ENCODE measurements at regions not wholly inside any gene's neighbourhood (a gene's known extent, or its start where the extent isn't known, plus 50 kb on each side); places are given as distances from the start of the nearest gene placed in this dataset.
A peak's percentile ranks its signal among the peaks of the same experiment; 100 is the strongest.

DNA sequence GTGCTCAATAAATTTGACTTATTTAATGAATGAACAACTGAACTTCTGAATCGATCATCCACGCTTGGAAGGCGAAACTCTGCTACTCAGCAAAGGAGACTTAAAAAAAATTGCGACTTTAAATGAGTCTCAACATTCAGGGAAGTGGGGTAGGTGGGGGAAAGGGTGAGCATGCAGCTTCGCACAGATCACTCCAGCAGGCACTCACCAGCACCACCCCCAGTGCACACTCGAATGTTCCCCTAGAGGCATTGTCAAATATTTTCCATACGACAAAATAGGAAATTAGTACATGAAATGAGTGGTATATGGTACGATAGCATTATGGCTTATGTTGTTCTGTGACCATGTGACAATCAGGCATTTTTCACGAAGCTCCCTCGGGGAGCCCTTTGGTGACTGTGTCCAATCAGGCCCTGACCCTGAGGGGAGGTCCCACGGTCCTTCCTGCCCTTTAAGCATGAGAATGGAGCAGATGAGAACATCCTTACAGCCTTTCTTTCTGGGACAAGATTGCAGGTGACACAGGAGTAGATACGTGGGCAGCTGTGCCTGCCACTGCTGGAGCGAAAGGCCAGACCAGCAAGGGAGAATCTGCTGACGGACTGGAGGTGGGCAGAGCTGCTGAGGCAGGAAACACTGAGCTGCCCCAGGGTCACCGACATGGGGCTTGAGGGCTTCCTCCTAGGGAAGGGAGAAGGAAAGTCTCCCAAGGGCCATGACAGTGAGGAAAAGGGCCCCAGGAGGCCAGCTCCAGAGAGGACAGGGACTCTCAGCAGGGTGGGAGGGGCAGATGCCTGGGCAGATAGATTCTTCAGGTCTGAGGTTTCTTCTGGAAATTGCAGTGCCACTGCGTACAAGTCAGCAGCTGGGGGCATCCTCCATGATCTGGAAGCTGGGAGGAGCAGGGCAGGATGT lies 101.3 kb upstream of the ID2 start:
- peak overlapping the region; percentile 73 for H3K4me2 ChIP-seq (ENCODE audit: low read length)
- TF ChIP-seq, protein P1, sequence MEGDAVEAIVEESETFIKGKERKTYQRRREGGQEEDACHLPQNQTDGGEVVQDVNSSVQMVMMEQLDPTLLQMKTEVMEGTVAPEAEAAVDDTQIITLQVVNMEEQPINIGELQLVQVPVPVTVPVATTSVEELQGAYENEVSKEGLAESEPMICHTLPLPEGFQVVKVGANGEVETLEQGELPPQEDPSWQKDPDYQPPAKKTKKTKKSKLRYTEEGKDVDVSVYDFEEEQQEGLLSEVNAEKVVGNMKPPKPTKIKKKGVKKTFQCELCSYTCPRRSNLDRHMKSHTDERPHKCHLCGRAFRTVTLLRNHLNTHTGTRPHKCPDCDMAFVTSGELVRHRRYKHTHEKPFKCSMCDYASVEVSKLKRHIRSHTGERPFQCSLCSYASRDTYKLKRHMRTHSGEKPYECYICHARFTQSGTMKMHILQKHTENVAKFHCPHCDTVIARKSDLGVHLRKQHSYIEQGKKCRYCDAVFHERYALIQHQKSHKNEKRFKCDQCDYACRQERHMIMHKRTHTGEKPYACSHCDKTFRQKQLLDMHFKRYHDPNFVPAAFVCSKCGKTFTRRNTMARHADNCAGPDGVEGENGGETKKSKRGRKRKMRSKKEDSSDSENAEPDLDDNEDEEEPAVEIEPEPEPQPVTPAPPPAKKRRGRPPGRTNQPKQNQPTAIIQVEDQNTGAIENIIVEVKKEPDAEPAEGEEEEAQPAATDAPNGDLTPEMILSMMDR (IDR thresholded peaks at IDR 0.05): no peak

DNA sequence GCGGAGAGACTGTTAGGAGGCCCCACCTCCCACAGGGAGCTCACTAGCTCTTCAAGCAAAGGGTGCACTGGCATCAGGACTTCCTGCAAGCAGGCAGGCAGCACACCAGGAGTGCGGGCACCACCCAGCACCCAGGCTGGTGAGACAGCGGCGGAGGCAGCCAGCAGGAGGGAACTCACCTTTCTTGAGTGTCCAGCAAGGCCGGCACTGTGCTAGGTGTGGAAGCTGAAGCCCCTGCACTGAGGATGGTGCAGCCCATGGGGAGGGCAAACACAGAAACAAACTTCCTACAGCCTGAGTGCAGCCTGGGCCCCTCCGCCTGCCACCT lies 100.7 kb upstream of the ID2 start:
- Histone ChIP-seq H3K4me3 (ENCODE audit: low read depth, low read length) (peak overlapping the region; percentile 13), H3K4me1 (peaks cover 39% of the 10 kb centered on the region), H2AFZ (peak overlapping the region; percentile 57), H3K9me3 (ENCODE audit: control insufficient read depth, low read length) (no peaks in the 10 kb centered on the region), H3K9ac (peak overlapping the region; percentile 22), H3K27ac (peak overlapping the region; percentile 93), H3K27me3 (ENCODE audit: control insufficient read depth, insufficient read depth, low read length) (no peaks in the 10 kb centered on the region), H3K79me2 (peaks cover 31% of the 10 kb centered on the region), H3K36me3 (ENCODE audit: control insufficient read depth, insufficient read depth, low read length) (no peaks in the 10 kb centered on the region), H3K4me2 (ENCODE audit: low read length) (peak overlapping the region; percentile 73)
- TF ChIP-seq, protein P1 (IDR thresholded peaks at IDR 0.05): no peak

More for the DNA sequence above, 101.3 kb upstream of the ID2 start:
- Histone ChIP-seq H3K9me3 (ENCODE audit: control insufficient read depth, low read length) (no peaks in the 10 kb centered on the region), H3K27me3 (ENCODE audit: control insufficient read depth, insufficient read depth, low read length) (no peaks in the 10 kb centered on the region), H2AFZ (peak overlapping the region; percentile 57), H3K27ac (peak overlapping the region; percentile 93), H3K4me3 (ENCODE audit: low read depth, low read length) (peak overlapping the region; percentile 13), H3K36me3 (ENCODE audit: control insufficient read depth, insufficient read depth, low read length) (no peaks in the 10 kb centered on the region), H3K4me1 (peaks cover 40% of the 10 kb centered on the region), H3K9ac (peak overlapping the region; percentile 22), H3K79me2 (peaks cover 37% of the 10 kb centered on the region)

DNA sequence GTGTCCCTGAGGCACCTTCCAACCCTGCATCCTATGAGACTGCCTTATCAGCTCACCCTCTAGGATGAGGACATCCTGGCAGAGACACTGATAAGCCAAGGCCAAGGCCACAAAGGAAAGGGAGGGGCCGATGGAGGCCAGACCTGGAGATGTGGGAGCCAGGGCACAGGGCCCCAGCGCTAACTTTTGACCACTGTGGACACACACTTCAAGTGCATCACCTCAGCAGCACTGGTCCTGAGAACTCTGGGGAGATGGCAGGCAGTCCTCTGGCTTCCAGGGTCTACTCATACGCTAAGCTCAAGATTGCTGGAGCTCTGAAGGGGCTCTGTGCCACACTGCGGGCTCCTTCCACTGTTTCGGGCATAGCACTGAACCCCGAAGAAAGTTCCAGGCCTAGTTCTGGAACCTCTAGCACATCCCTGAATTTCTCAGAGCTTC lies 100.2 kb upstream of the ID2 start:
- TF ChIP-seq, protein P1 (IDR thresholded peaks at IDR 0.05): no peak
- H3K4me3 ChIP-seq (ENCODE audit: low read depth, low read length): peak overlapping the region; percentile 38
- peak overlapping the region; percentile 93 for H3K27ac ChIP-seq
- no peaks in the 10 kb centered on the region for H3K36me3 ChIP-seq (ENCODE audit: control insufficient read depth, insufficient read depth, low read length)
- H3K4me1 ChIP-seq: peaks cover 38% of the 10 kb centered on the region
- no peaks in the 10 kb centered on the region for H3K27me3 ChIP-seq (ENCODE audit: control insufficient read depth, insufficient read depth, low read length)
- peaks cover 27% of the 10 kb centered on the region for H3K79me2 ChIP-seq
- H3K9me3 ChIP-seq (ENCODE audit: control insufficient read depth, low read length): no peaks in the 10 kb centered on the region
- H3K9ac ChIP-seq: peak overlapping the region; percentile 22
- H2AFZ ChIP-seq: no peak overlapping the region
- H3K4me2 ChIP-seq (ENCODE audit: low read length): peak overlapping the region; percentile 73

DNA sequence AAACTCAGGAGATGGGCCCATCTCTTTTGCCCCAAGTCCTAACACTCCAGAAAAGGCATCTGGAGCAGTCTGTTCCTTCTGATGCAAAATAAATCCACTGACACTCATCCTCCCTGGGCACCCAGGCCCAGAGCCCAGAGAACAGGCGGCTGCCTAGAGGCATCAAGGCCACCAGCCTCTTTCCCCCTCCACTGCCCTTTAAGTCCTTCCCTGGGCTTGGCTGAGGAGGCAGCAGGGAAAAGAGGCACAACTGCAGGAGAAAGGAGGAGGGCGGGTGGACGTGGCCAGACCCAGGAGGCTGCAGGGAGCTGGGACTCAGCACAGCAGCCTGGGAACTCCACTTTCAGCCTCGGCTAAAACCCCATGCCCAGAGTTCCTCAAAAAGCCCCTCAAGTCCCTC lies 99.7 kb upstream of the ID2 start:
- Histone ChIP-seq H3K9ac (peak overlapping the region; percentile 79), H2AFZ (no peak overlapping the region), H3K4me3 (ENCODE audit: low read depth, low read length) (peak overlapping the region; percentile 38), H3K36me3 (ENCODE audit: control insufficient read depth, insufficient read depth, low read length) (no peaks in the 10 kb centered on the region), H3K4me1 (peaks cover 38% of the 10 kb centered on the region), H3K4me2 (ENCODE audit: low read length) (peak overlapping the region; percentile 73), H3K27ac (peak overlapping the region; percentile 93), H3K9me3 (ENCODE audit: control insufficient read depth, low read length) (no peaks in the 10 kb centered on the region), H3K79me2 (peaks cover 23% of the 10 kb centered on the region), H3K27me3 (ENCODE audit: control insufficient read depth, insufficient read depth, low read length) (no peaks in the 10 kb centered on the region)
- TF ChIP-seq, protein P1 (IDR thresholded peaks at IDR 0.05): no peak

Data from parathyroid adenoma (tissue), 2 donors.